ENCODE measurements at regions not wholly inside any gene's neighbourhood (a gene's known extent, or its start where the extent isn't known, plus 50 kb on each side); places are given as distances from the start of the nearest gene placed in this dataset.

GRCh38 chr2:147125145-147125544 lies 719.7 kb upstream of the ACVR2A start:
- no peaks in the 10 kb centered on the region for H3K4me1 ChIP-seq
- TF ChIP-seq POLR2A (IDR thresholded peaks at IDR 0.05) (no peak), CTCF (IDR thresholded peaks at IDR 0.05) (no peak), EP300 (IDR thresholded peaks at IDR 0.05) (no peak), POLR2AphosphoS5 (IDR thresholded peaks at IDR 0.05) (no peak)
- ATAC-seq, result no peak
- no peak overlapping the region for H3K4me3 ChIP-seq
- peaks cover 0 to 12% (median 0%) of the 10 kb centered on the region in 3 donors for H3K9me3 ChIP-seq
- 100% methylated on average over 1 of the region's 2 CpGs; no CpG with 5 or more reads in 1 of the 2 donors for WGBS, 2 donors (ENCODE audit: low coverage in 1 of 2)
- H3K27me3 ChIP-seq, result no peaks in the 10 kb centered on the region
- H3K27ac ChIP-seq, result no peak overlapping the region
- no peaks in the 10 kb centered on the region for H3K36me3 ChIP-seq

DNA sequence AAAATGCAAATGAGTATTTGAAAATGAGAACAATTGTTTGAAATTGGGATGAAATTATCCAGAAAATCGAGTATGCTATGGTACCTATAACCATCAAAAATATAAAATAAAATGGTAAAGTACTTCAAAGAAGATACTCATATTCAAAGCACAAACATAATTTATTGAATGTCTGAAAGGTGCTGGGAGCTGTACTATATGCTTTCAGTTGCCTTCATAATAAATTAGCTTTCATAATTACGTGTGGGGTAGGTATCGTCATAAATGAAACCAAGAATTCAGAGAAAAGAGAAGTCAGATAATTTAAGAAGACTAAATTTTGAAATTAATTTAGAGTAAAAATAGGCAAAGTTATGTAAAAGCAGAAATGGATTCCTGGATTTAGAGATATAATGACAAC lies 721.9 kb upstream of the ACVR2A start:
- no peak for ATAC-seq
- Histone ChIP-seq H3K27ac (no peak overlapping the region), H3K9me3 (peaks cover 0 to 12% (median 0%) of the 10 kb centered on the region in 3 donors), H3K36me3 (no peaks in the 10 kb centered on the region), H3K4me3 (no peak overlapping the region), H3K27me3 (no peaks in the 10 kb centered on the region), H3K4me1 (no peaks in the 10 kb centered on the region)
- TF ChIP-seq CTCF (IDR thresholded peaks at IDR 0.05) (no peak), POLR2A (IDR thresholded peaks at IDR 0.05) (no peak), POLR2AphosphoS5 (IDR thresholded peaks at IDR 0.05) (no peak), EP300 (IDR thresholded peaks at IDR 0.05) (no peak)
- WGBS, 2 donors (ENCODE audit: low coverage in 1 of 2), result 84 to 96% methylated on average over 2 to 3 of the region's 3 CpGs

- Histone ChIP-seq H3K4me3 (no peak overlapping the region), H3K9me3 (no peaks in the 10 kb centered on the region), H3K36me3 (no peaks in the 10 kb centered on the region), H3K27me3 (no peaks in the 10 kb centered on the region), H3K27ac (no peak overlapping the region), H3K4me1 (no peaks in the 10 kb centered on the region)
- WGBS, 2 donors (ENCODE audit: low coverage in 1 of 2), result 92 to 96% methylated on average over 3 to 4 of the region's 4 CpGs
- TF ChIP-seq POLR2A (IDR thresholded peaks at IDR 0.05) (no peak), CTCF (IDR thresholded peaks at IDR 0.05) (no peak), EP300 (IDR thresholded peaks at IDR 0.05) (no peak), POLR2AphosphoS5 (IDR thresholded peaks at IDR 0.05) (no peak)
- no peak for ATAC-seq
Measured at GRCh38 chr2:147110962-147111361, 733.9 kb upstream of the ACVR2A start.

GRCh38 chr2:147110317-147110716 lies 734.5 kb upstream of the ACVR2A start:
- no peak overlapping the region for H3K4me3 ChIP-seq
- H3K27me3 ChIP-seq, result no peaks in the 10 kb centered on the region
- H3K27ac ChIP-seq, result no peak overlapping the region
- H3K9me3 ChIP-seq, result no peaks in the 10 kb centered on the region
- 33 to 84% methylated on average over 2 to 3 of the region's 4 CpGs for WGBS, 2 donors (ENCODE audit: low coverage in 1 of 2)
- no peaks in the 10 kb centered on the region for H3K4me1 ChIP-seq
- TF ChIP-seq EP300 (IDR thresholded peaks at IDR 0.05) (no peak), POLR2A (IDR thresholded peaks at IDR 0.05) (no peak), POLR2AphosphoS5 (IDR thresholded peaks at IDR 0.05) (no peak), CTCF (IDR thresholded peaks at IDR 0.05) (no peak)
- no peaks in the 10 kb centered on the region for H3K36me3 ChIP-seq
- no peak for ATAC-seq

- H3K36me3 ChIP-seq, result no peaks in the 10 kb centered on the region
- 72 to 88% methylated on average over 2 of the region's 2 CpGs for WGBS, 2 donors (ENCODE audit: low coverage in 1 of 2)
- no peak overlapping the region for H3K27ac ChIP-seq
- H3K27me3 ChIP-seq, result no peaks in the 10 kb centered on the region
- no peak overlapping the region for H3K4me3 ChIP-seq
- H3K4me1 ChIP-seq, result no peaks in the 10 kb centered on the region
- TF ChIP-seq POLR2A (IDR thresholded peaks at IDR 0.05) (no peak), CTCF (IDR thresholded peaks at IDR 0.05) (no peak)
- no peaks in the 10 kb centered on the region for H3K9me3 ChIP-seq
- ATAC-seq, result no peak
Measured at GRCh38 chr2:147109291-147109690, 735.5 kb upstream of the ACVR2A start.
